Cardiac muscle cell (in vitro differentiated cells and primary cell): ENCODE measurements at regions not wholly inside any gene's neighbourhood (a gene's known extent, or its start where the extent isn't known, plus 50 kb on each side); places are given as distances from the start of the nearest gene placed in this dataset.

Experiments
- DNase-seq, 2 donors: peaks; one replicate each; pipeline versions ENCODE4 v3.0.0 to v3.0.0-alpha.2; 2010 to 2017; ENCODE audit warnings: low read depth in 1 of 2, low spot score in 1 of 2
- H3K27ac ChIP-seq: fragments of 200-600 bp; sonication (generic); 2 replicates; pipeline ENCODE4 v1.5.1; 2016
- H3K27me3 ChIP-seq: fragments of 200-600 bp; sonication (generic); 2 replicates; pipeline ENCODE4 v1.6.0; 2016; ENCODE audit warnings: control low read depth
- H3K36me3 ChIP-seq: fragments of 200-600 bp; sonication (generic); 2 replicates; pipeline ENCODE4 v1.5.1; 2016; ENCODE audit warnings: control low read depth
- H3K4me1 ChIP-seq: fragments of 200-600 bp; sonication (generic); 2 replicates; pipeline ENCODE4 v1.8.1; 2017; ENCODE audit warnings: low read depth, mild to moderate bottlenecking, mixed run types
- H3K4me3 ChIP-seq: fragments of 200-600 bp; sonication (generic); 2 replicates; pipeline ENCODE4 v1.5.1; 2016; ENCODE audit warnings: mild to moderate bottlenecking
- H3K9me3 ChIP-seq: fragments of 200-600 bp; sonication (generic); 2 replicates; pipeline ENCODE4 v1.5.1; 2017; ENCODE audit warnings: low read depth, mild to moderate bottlenecking, control low read depth
- CTCF ChIP-seq: IDR thresholded peaks from 2 replicates; pipeline ENCODE4 v1.5.1; 2012; ENCODE audit warnings: low read depth, mild to moderate bottlenecking, low read length

- Histone ChIP-seq H3K27me3 (no peaks in the 10 kb centered on the region), H3K4me1 (no peaks in the 10 kb centered on the region), H3K4me3 (no peak overlapping the region), H3K27ac (no peak overlapping the region), H3K36me3 (no peaks in the 10 kb centered on the region), H3K9me3 (no peaks in the 10 kb centered on the region)
- TF ChIP-seq CTCF: no peak
- no peak for DNase-seq
Observed at GRCh38 chr10:61128196-61128595, 184.2 kb upstream of the RHOBTB1 start.

- no peaks in the 10 kb centered on the region for H3K27me3 ChIP-seq
- no peaks in the 10 kb centered on the region for H3K36me3 ChIP-seq
- no peak for DNase-seq
- no peak overlapping the region for H3K4me3 ChIP-seq
- no peaks in the 10 kb centered on the region for H3K9me3 ChIP-seq
- no peak overlapping the region for H3K27ac ChIP-seq
- no peaks in the 10 kb centered on the region for H3K4me1 ChIP-seq
- TF ChIP-seq CTCF: no peak
Observed at GRCh38 chr10:61125560-61126170, 181.7 kb upstream of the RHOBTB1 start.

DNA sequence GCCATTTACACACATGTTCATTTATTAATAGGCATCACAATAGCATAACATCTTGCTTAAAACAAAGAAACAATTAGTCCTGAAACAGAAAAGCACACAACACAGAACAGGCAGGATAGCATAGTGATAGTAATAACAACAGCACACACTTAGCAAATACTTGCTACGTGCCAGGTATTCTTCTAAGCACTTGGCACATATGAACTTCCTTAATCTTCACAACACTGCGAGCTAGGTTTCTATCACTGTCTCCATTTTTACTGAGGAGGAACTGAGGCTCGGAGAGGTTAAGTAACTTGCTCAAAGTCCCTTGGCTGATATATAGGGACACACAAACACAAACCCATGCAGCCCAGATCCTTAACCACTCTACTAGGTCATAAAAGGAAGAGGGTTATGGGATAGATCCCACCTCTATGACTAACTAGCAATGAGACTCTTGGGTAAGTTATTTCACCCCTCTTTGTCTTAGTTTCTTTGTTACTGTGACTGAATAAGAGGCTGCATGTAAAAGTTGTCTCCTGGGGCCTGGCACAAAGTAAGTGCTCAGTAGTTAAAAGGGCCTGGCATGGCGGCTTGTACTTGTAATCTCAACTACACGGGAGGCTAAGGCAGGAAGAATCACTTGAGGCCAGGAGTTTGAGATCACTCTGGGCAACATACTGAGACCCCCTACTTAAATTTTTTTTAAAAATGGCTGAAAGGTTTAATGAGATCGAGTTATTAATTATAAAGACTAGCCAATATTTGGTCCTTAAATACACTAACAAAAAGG, 181.0 kb upstream of the RHOBTB1 start:
- no peak overlapping the region for H3K4me3 ChIP-seq
- no peaks in the 10 kb centered on the region for H3K4me1 ChIP-seq
- no peak overlapping the region for H3K27ac ChIP-seq
- no peak for DNase-seq
- no peaks in the 10 kb centered on the region for H3K9me3 ChIP-seq
- H3K27me3 ChIP-seq: no peaks in the 10 kb centered on the region
- TF ChIP-seq CTCF: no peak
- H3K36me3 ChIP-seq: no peaks in the 10 kb centered on the region

- H3K4me3 ChIP-seq: no peak overlapping the region
- no peak for TF ChIP-seq CTCF
- H3K9me3 ChIP-seq: no peaks in the 10 kb centered on the region
- H3K27me3 ChIP-seq: no peaks in the 10 kb centered on the region
- no peaks in the 10 kb centered on the region for H3K4me1 ChIP-seq
- no peak overlapping the region for H3K27ac ChIP-seq
- no peak for DNase-seq
- H3K36me3 ChIP-seq: no peaks in the 10 kb centered on the region
Observed at GRCh38 chr10:61120805-61121204, 176.8 kb upstream of the RHOBTB1 start.

DNA sequence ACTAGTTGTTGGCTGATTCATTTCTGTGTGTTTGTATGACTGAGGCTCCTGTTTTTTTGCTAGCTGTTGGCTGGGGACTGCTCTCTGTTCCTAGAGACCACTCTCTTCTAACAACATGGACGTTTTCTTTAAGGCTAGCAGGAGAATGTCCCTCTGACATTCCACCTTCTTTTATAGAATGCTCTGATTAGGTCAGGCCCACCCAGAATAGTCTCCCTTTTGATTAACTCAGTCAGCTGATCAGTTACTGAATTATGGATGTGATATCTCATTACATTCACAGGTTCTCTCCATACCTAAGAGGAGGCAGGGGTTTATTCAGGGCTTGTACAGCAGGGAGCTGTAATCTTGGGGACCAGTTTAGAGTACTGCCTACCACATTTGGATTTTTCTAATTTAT, 175.6 kb upstream of the RHOBTB1 start:
- Histone ChIP-seq H3K4me1 (no peaks in the 10 kb centered on the region), H3K9me3 (no peaks in the 10 kb centered on the region), H3K27me3 (no peaks in the 10 kb centered on the region), H3K4me3 (no peak overlapping the region), H3K27ac (no peak overlapping the region), H3K36me3 (no peaks in the 10 kb centered on the region)
- DNase-seq: no peak
- no peak for TF ChIP-seq CTCF
